Stimulated activated CD8-positive, alpha-beta memory T cell treated with anti-CD3 and anti-CD28 coated beads, Interleukin-4, amount 100 ng/mL, for 48 hours (primary cell): ENCODE measurements at regions not wholly inside any gene's neighbourhood (a gene's known extent, or its start where the extent isn't known, plus 50 kb on each side); places are given as distances from the start of the nearest gene placed in this dataset.
"Not testable (repeated sequence)": the region's sequence is repeated elsewhere in the genome, so short reads cannot be mapped to it uniquely, and the experiment has no call there.

ENCODE experiments used
- DNase-seq: peaks from one replicate; pipeline ENCODE4 v3.0.0-alpha.2; 2020

DNA sequence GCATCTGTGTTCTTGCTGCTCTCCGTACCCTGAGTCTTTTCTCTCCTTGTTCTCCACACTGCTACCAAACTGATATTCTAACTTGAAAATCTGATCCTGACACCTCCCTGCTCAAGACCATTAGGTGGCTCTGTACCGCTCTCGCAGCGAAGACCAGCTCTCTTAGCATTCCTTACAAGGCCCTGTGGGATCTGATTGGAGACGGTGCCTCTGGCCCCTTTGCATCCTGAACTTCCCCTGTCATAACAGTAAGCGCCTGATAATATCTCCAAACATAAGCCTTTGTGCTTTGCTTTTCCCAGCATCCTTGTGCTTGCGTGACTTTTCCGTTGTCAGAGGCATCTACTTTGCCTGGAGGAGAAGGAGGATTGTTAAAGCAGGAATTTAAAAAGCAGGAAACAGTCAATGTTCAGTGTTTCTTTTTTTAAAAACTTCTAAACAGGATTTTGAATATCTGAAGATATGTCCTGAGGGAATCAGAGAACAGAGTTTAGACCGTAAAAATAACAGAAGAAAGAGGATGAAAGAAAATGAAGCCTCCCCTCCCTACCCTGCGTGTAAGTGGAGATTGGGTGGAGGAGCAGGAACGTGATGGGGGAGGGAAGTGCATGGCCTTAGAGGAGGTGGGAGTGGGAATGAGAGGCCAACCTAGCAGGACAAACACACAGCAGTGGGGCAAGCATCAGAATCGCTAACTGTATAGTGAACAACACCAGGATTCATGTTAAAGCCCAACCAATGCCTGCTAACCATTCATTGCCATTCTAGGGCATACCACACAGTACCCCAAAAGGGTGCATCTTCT, 89.2 kb upstream of the STMND1 start:
- no peak for DNase-seq

- no peak for DNase-seq
These were observed 89.9 kb upstream of the STMND1 start for GRCh38 chr6:17011985-17012384.

DNA sequence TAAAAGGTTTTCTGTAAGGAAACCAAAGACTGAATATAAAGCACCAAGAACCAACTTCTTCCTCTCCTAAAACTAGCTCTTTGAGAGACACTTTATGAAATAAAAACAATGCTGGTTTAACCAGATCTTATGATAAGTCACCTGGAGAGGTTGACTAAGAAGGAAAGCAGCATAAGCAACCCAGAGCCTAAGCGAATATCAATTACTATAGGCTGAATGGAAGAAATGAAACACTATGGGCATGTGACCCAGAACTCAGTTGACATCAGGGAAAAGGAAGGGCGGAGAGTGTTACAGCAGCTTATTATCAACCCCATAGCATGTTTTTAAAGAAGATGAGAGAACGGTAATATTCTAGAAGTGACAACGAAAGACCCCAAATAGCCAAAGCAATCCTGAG, 94.1 kb upstream of the STMND1 start:
- no peak for DNase-seq

GRCh38 chr6:17006543-17006942, 95.3 kb upstream of the STMND1 start:
- no peak for DNase-seq

- no peak for DNase-seq
These were observed 97.6 kb upstream of the STMND1 start for GRCh38 chr6:17004269-17004668.

GRCh38 chr6:17002123-17002522, 99.7 kb upstream of the STMND1 start:
- no peak for DNase-seq

DNA sequence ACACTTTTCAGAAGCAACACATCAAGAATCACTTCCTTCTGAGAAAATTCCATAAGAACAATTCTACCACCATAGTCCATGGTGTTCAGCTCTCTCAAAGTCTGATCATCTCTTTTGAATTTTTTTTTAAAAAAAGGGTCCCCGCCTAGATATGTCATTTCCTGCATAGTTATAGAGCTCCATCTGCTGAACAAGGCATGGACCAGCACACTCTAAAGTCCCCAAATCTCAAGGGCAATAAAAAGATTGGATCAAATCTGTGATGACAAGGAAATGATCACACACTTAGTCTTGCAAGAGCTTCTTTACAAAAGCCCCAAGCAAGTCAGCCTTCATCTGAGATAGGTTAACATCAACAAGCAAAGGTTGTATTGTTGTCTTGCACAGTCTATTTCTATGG, 100.7 kb upstream of the STMND1 start:
- DNase-seq = no peak

- no peak for DNase-seq
These were observed 102.1 kb upstream of the STMND1 start for GRCh38 chr6:16999491-17000436.

DNA sequence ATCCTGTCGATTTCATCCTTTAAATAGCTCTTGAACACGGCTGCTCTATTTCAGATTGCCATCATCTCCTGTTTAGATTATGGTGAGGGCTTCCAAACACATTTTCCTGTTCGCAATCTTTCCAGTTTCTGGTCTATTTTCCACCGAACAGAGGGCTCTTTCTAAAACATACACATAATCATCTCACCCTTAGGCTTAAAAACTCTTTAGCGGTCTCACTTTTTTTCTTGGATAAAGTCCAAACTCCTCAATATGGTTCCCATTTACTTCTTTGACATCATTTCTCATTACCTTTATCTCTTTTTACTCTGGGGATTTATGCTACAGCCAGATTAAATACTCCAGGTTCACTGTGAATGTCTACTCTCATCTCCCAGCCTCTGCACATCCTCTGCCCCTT, 103.4 kb upstream of the STMND1 start:
- DNase-seq = no peak

- no peak for DNase-seq
These were observed 106.2 kb upstream of the STMND1 start for GRCh38 chr6:16995511-16996250.

GRCh38 chr6:16993396-16993795, 108.5 kb upstream of the STMND1 start:
- DNase-seq = no peak

GRCh38 chr6:16991981-16992629, 109.7 kb upstream of the STMND1 start:
- no peak for DNase-seq

- DNase-seq = not testable (repeated sequence)
These were observed 111.9 kb upstream of the STMND1 start for GRCh38 chr6:16989976-16990375.

GRCh38 chr6:16989382-16989781, 112.5 kb upstream of the STMND1 start:
- no peak for DNase-seq

DNA sequence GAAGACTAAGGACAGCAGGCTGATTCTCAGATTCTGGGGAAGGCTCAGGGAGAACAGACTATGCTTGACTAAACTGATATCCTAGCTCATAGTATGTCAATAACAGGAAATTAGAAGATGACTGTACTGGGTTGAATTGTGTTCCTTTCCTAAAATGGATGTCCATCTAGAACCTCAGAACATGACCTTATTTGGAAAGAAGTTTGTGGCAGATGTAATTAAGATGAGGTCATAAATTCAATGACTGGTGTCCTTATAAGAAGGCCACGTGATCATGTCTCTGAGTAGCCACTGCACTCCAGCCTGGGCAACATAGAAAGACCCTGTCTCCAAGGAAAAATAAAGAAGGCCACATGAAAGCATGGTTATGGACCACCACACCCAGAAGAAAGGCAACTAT, 113.9 kb upstream of the STMND1 start:
- DNase-seq = no peak

GRCh38 chr6:16985513-16986284, 116.2 kb upstream of the STMND1 start:
- no peak for DNase-seq

GRCh38 chr6:16982807-16983206, 119.0 kb upstream of the STMND1 start:
- no peak for DNase-seq

GRCh38 chr6:16979677-16980370, 122.0 kb upstream of the STMND1 start:
- DNase-seq = no peak

DNA sequence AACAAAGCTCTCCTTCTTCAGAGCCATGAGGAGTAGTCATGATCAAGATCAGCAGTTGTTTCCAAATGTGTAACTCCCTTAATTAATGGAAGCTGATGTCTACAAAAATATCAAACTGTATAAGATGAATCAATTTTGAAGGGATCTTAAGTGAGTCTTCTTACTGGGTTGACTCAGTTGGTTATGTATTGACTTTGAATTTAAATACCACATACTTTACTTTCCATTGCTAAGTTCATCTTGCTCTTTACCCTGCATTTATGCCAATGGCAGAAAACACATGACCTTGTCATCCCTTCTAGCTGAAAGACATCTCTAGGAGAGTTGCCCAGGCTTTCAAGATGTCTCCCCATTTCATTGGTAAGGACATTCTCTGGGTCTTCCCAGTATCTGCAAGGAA, 123.2 kb upstream of the STMND1 start:
- DNase-seq = no peak

DNA sequence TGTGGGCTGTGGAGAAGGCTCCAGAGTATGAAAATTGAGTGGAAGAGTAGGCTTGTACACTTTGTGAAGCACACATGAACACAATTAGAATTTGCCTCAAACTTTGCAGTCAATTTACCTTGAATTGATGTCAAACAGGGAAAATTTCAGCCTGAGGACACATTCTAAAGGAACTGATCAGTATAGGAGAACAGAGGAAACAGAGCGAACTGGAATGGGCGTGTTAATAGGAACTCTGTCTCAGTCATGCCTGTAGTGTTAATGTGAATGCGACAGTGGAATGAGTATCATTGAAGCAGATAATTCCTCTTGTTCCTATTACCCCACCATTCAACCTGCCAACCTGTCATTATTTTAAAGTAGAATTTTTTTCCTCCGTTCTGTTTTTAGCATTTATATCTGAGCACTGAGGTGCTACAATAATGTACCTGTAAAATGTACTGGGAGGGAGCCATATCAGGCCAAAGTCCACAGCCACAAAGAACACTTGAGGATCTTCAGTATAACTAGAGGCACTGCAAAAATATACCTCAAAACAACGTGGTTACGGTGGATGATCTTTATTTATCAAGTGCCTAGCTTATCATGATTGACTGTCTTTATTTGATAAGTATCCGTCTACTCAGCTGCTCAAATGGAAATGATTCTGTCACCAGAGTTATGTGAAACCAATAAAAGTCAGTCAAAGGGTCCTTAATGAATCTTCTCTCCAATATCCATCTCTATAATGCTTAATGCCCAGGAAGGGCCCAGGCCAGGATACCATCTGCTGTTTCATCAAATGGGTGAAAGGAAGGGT, 125.3 kb upstream of the STMND1 start:
- DNase-seq = no peak
